Thyroid gland (tissue), 4 donors: ENCODE measurements at regions not wholly inside any gene's neighbourhood (a gene's known extent, or its start where the extent isn't known, plus 50 kb on each side); places are given as distances from the start of the nearest gene placed in this dataset.

Source experiments
- CTCF ChIP-seq, 6 experiments: fragments of 200-600 bp in 3 of 6; fragments of 450-650 bp in 3 of 6; sonication (generic) in 3 of 6; IDR thresholded peaks; one replicate each; pipeline ENCODE4 v1.5.1; 2016 to 2019; ENCODE audit warnings: antibody characterized with exemption in 6 of 6, mild to moderate bottlenecking in 2 of 6, inconsistent platforms in 1 of 6, moderate library complexity in 1 of 6
- POLR2A ChIP-seq, 2 donors: fragments of 450-650 bp; IDR thresholded peaks; one replicate each; pipeline ENCODE4 v1.6.1; 2017; ENCODE audit warnings: antibody characterized with exemption in 2 of 2, mild to moderate bottlenecking in 2 of 2, moderate library complexity in 1 of 2

GRCh38 chr6:73901311-73901710, 205.3 kb downstream of the CD109 start:
- no peak for TF ChIP-seq CTCF (IDR thresholded peaks at IDR 0.05)
- TF ChIP-seq POLR2A (IDR thresholded peaks at IDR 0.05) = no peak
